HG02623 (cell line): ENCODE measurements at regions not wholly inside any gene's neighbourhood (a gene's known extent, or its start where the extent isn't known, plus 50 kb on each side); places are given as distances from the start of the nearest gene placed in this dataset.

Experiments used
- ATAC-seq: cut with Tn5 transposase; IDR thresholded peaks from one replicate; pipeline ENCODE4 v1.9.1; 2021; ENCODE audit warnings: moderate library complexity; ENCODE audit not compliant: unreplicated experiment

GRCh38 chr5:23579566-23579965 is 72.2 kb downstream of the PRDM9 start:
- ATAC-seq: no peak

DNA sequence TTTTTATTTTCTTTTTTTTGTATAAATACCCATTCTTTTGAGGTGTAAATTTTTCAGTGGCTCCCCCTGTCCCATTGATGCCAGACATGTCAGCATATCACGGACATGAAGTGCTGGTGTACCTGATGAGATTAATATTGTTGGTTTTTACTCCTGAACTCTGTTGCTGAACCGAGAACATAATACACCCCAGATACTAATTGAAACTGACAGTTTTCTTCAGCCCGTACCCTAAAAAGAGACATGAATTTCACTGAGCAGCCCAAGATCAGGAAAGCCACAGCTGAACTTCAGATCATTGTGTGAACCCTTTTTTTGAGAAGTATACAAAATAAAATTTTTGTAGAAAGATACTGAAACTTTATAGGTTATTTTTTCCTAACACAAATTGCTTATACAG is 75.7 kb downstream of the PRDM9 start:
- no peak for ATAC-seq

GRCh38 chr5:23588841-23589326 is 81.5 kb downstream of the PRDM9 start:
- ATAC-seq: no peak

- no peak for ATAC-seq
These were observed 83.8 kb downstream of the PRDM9 start for GRCh38 chr5:23591250-23591649.

GRCh38 chr5:23606927-23607326 is 99.5 kb downstream of the PRDM9 start:
- no peak for ATAC-seq

GRCh38 chr5:23612701-23613100 is 105.3 kb downstream of the PRDM9 start:
- no peak for ATAC-seq

GRCh38 chr5:23613566-23613965 is 106.2 kb downstream of the PRDM9 start:
- no peak for ATAC-seq

DNA sequence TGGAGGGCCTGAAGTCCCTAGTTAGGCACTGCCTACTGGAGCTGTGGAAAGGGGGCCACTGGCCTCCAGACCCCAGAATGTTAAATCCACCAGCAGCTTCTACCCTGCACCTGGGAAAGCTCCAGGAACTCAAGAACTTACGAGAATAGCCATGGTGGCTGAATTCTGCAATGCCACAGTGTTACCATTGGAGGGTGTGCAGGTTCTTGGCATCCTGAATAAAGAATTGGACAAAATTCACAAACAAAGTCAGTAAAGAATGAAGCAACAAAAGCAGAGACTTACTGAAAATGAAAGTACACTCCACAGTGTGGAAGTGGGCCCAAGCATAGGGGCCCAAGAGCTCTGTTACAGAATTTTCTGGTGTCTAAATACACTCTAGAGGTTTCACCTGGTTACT is 107.0 kb downstream of the PRDM9 start:
- ATAC-seq: no peak

GRCh38 chr5:23626961-23627360 is 119.6 kb downstream of the PRDM9 start:
- no peak for ATAC-seq

GRCh38 chr5:23627976-23628375 is 120.6 kb downstream of the PRDM9 start:
- no peak for ATAC-seq

- no peak for ATAC-seq
These were observed 122.0 kb downstream of the PRDM9 start for GRCh38 chr5:23629396-23629795.

DNA sequence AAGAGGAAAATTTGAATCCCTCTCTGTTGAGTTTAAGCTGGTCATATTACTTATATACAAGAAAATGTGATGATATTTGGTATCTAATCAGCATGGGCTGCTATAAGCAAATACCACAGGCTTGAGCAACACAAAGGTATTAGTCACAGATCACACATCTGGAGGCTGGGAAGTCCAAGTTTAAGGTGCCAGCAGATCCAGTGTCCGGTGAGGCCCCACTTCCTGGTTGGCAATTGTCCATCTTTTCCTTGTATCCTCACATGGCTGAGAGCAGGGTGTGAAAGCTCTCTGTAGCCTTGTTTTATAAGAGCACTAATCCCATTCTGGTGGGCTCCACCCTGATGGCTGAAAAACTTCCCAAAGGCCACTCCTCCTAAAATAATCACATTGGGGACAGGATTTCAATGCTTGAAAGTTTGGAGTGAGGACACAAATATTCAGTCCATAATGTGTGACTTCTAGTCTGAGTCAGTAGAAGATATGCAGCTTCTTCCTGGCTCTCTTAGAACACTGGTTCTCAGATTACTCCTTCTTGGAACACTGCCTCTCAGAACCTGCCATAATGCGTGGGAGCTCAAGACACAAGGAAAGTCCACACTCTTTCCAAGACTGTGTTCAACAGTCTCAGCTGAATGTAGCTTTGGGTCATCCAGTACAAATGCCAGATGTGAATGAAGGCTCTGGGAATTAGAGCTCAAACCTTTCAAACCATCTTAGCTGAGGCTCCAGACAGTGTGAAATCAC is 124.1 kb downstream of the PRDM9 start:
- ATAC-seq: no peak

GRCh38 chr5:23635938-23636337 is 128.5 kb downstream of the PRDM9 start:
- no peak for ATAC-seq

DNA sequence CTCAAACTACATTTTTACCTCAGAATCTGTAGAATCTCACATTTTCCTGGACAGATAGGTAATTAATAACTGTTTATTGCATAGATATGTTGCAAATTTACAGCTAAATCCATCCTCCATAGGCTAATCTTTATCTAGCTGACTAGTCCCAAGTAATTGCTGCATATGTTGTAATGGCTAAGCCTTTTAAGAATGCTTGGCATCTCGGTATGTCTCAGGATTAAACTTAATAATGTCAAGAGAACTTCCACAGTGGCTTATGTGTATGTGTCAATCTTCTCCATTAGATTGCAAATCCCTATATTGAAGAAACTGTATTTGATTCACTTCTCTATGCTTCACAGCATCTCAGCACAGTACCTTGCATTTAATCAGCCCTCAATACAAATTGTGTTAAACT is 131.9 kb downstream of the PRDM9 start:
- no peak for ATAC-seq

DNA sequence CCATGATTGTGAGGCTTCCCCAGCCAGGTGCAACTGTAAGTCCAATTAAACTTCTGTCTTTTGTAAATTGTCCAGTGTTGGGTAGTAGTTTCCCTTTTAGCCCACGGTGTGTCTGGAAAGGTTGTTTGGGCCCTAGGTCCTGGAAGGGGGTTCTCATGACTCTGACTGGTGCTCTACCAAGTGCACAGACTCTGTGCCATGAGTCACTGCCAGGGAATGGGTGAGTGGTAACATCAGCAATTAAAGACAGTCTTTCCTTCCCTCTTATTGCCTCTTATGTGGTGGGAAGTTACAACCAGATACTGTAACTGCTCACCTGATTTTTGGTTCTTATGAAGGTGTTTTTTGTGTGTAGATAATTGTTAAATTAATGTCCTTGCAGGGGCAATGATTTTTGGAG is 141.2 kb downstream of the PRDM9 start:
- no peak for ATAC-seq

GRCh38 chr5:23649594-23649993 is 142.2 kb downstream of the PRDM9 start:
- ATAC-seq: no peak

- no peak for ATAC-seq
These were observed 148.3 kb downstream of the PRDM9 start for GRCh38 chr5:23655674-23656073.

DNA sequence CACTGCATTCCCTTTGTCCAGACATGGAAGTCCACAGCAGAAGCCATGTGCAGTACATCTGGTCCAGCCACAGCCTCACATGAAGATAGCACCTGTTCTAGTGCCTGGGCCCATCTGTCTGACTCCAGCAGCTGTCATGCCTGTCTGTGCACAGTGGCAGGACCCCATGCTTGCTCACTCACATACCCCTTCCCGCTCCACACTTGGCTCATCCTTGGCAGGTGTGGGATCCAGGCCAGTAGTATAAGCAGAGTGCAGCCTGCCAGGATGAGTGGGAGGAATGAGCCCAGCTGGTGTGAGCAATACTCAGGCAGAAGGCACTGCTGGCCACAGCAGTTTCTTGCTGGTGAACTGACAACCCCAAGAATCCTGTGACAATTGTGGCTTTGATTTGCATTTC is 168.0 kb downstream of the PRDM9 start:
- no peak for ATAC-seq

DNA sequence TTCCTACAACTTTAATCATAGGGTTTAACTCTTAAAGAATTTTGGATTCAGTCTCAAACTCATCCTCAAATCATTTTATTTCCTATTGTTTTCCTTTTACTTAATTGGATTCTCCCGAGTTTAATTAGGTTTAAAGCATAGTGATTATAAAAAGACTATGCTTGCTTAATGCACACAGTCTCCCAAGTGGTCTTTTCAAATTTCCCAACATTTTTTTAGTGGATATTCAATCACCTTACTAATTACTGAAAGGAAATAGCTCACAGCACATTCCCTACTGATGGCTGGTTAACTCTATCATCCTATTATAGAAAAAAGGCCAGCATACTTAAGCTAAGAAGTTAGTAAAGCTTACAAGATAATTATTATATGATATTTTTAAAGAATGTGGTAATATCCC is 170.6 kb downstream of the PRDM9 start:
- ATAC-seq: no peak

GRCh38 chr5:23684103-23684502 is 176.7 kb downstream of the PRDM9 start:
- no peak for ATAC-seq

- no peak for ATAC-seq
These were observed 196.8 kb downstream of the PRDM9 start for GRCh38 chr5:23703940-23704855.

GRCh38 chr5:23717486-23717885 is 210.1 kb downstream of the PRDM9 start:
- peak; percentile 36 for ATAC-seq
